GM23338 (cell line): ENCODE measurements at regions not wholly inside any gene's neighbourhood (a gene's known extent, or its start where the extent isn't known, plus 50 kb on each side); places are given as distances from the start of the nearest gene placed in this dataset.

ENCODE experiments used
- ATAC-seq: fragments of 200-7000 bp; cut with Tn5 transposase; 3 replicates; pipeline ENCODE4 v1.9.1; 2020
- DNase-seq: peaks from one replicate; pipeline ENCODE4 v3.0.0-alpha.2; 2015; ENCODE audit warnings: low spot score
- H2AFZ ChIP-seq: fragments of 200-600 bp; sonication (generic); 2 replicates; pipeline ENCODE4 v1.8.0; 2016; ENCODE audit warnings: antibody characterized with exemption, mild to moderate bottlenecking, moderate library complexity
- H3F3A ChIP-seq: fragments of 200-600 bp; sonication (generic); replicated peaks from 2 replicates; pipeline ENCODE4 v1.8.0; 2017; ENCODE audit warnings: antibody characterized with exemption, mixed run types, low read depth
- H3K27ac ChIP-seq: fragments of 200-600 bp; sonication (generic); 2 replicates; pipeline ENCODE4 v1.6.1; 2016; ENCODE audit warnings: low read depth
- H3K27me3 ChIP-seq: fragments of 200-600 bp; sonication (generic); 2 replicates; pipeline ENCODE4 v1.8.0; 2016; ENCODE audit warnings: mild to moderate bottlenecking, mixed run types, moderate library complexity; ENCODE audit not compliant: insufficient read depth
- H3K36me3 ChIP-seq: fragments of 200-600 bp; sonication (generic); 2 replicates; pipeline ENCODE4 v1.8.0; 2016; ENCODE audit warnings: mild to moderate bottlenecking; ENCODE audit not compliant: insufficient read depth
- H3K4me1 ChIP-seq: fragments of 200-600 bp; sonication (generic); 2 replicates; pipeline ENCODE4 v1.8.0; 2016; ENCODE audit warnings: mild to moderate bottlenecking, moderate library complexity; ENCODE audit not compliant: insufficient read depth
- H3K4me2 ChIP-seq: fragments of 200-600 bp; sonication (generic); 2 replicates; pipeline ENCODE4 v1.7.1; 2017; ENCODE audit warnings: mixed run types
- H3K4me3 ChIP-seq: fragments of 200-600 bp; sonication (generic); 2 replicates; pipeline ENCODE4 v1.6.1; 2016; ENCODE audit warnings: mixed run types
- H3K79me2 ChIP-seq: fragments of 200-600 bp; sonication (generic); replicated peaks from 2 replicates; pipeline ENCODE4 v1.8.0; 2017; ENCODE audit warnings: mild to moderate bottlenecking; ENCODE audit not compliant: insufficient read depth
- H3K9me2 ChIP-seq: fragments of 200-600 bp; sonication (generic); 2 replicates; pipeline ENCODE4 v1.8.0; 2017; ENCODE audit not compliant: insufficient read depth
- H4K20me1 ChIP-seq: fragments of 200-600 bp; sonication (generic); replicated peaks from 2 replicates; pipeline ENCODE4 v1.8.0; 2017; ENCODE audit warnings: mild to moderate bottlenecking; ENCODE audit not compliant: insufficient read depth
- H3K27ac Mint-ChIP-seq: 2 replicates; pipeline ENCODE4 v1.8.0; 2020; ENCODE audit warnings: inconsistent platforms, mild to moderate bottlenecking, moderate library complexity, mixed read lengths
- H3K27me3 Mint-ChIP-seq: 3 replicates; pipeline ENCODE4 v1.8.0; 2022; ENCODE audit warnings: low read depth, mild to moderate bottlenecking, moderate library complexity, mixed read lengths, inconsistent platforms; ENCODE audit not compliant: insufficient read depth, poor library complexity
- H3K36me3 Mint-ChIP-seq: 3 replicates; pipeline ENCODE4 v1.8.0; 2021; ENCODE audit warnings: low read depth, mild to moderate bottlenecking, inconsistent platforms, moderate library complexity, mixed read lengths
- H3K4me1 Mint-ChIP-seq: 3 replicates; pipeline ENCODE4 v1.8.0; 2020; ENCODE audit warnings: mild to moderate bottlenecking, inconsistent platforms, mixed read lengths
- H3K4me3 Mint-ChIP-seq: 3 replicates; pipeline ENCODE4 v1.8.0; 2021; ENCODE audit warnings: moderate library complexity, mild to moderate bottlenecking, inconsistent platforms, mixed read lengths
- H3K9me3 Mint-ChIP-seq: 3 replicates; pipeline ENCODE4 v1.8.0; 2020; ENCODE audit warnings: moderate library complexity, mild to moderate bottlenecking, inconsistent platforms, mixed read lengths
- CREB1 ChIP-seq: fragments of 250-450 bp; sonication (Bioruptor Pico); IDR thresholded peaks from 2 replicates; pipeline ENCODE4 v1.5.0; 2020; ENCODE audit warnings: low read depth, mild to moderate bottlenecking, moderate library complexity
- EZH2 ChIP-seq: fragments of 200-600 bp; sonication (generic); IDR thresholded peaks from one replicate; pipeline ENCODE4 v1.8.0; 2017; ENCODE audit warnings: antibody characterized with exemption, mild to moderate bottlenecking, low read depth; ENCODE audit not compliant: unreplicated experiment
- EZH2phosphoT487 ChIP-seq: fragments of 200-600 bp; sonication (generic); IDR thresholded peaks from one replicate; pipeline ENCODE4 v1.8.1; 2018; ENCODE audit warnings: antibody characterized with exemption; ENCODE audit not compliant: unreplicated experiment
- JUNB ChIP-seq: IDR thresholded peaks from one replicate; pipeline ENCODE4 v1.6.1; 2016; ENCODE audit warnings: antibody characterized with exemption; ENCODE audit not compliant: unreplicated experiment
- NANOG ChIP-seq: IDR thresholded peaks from 2 replicates; pipeline ENCODE4 v1.6.1; 2016; ENCODE audit warnings: antibody characterized with exemption, borderline replicate concordance
- POLR2AphosphoS5 ChIP-seq: IDR thresholded peaks from 2 replicates; pipeline ENCODE4 v1.6.1; 2016; ENCODE audit warnings: antibody characterized with exemption, low read depth
- STAT1 ChIP-seq: IDR thresholded peaks from one replicate; pipeline ENCODE4 v1.6.1; 2016; ENCODE audit warnings: antibody characterized with exemption; ENCODE audit not compliant: unreplicated experiment
- ZNF114 ChIP-seq: fragments of 250-450 bp; sonication (Bioruptor Pico); IDR thresholded peaks from 2 replicates; pipeline ENCODE4 v1.5.0; 2020; ENCODE audit warnings: mild to moderate bottlenecking, moderate library complexity
- ZNF331 ChIP-seq: fragments of 250-450 bp; sonication (Bioruptor Pico); IDR thresholded peaks from 2 replicates; pipeline ENCODE4 v1.5.0; 2020; ENCODE audit warnings: low read depth, mild to moderate bottlenecking, moderate library complexity
- TF ChIP-seq, protein P1 (sequence below): IDR thresholded peaks from one replicate; pipeline ENCODE4 v1.6.1; 2018; ENCODE audit warnings: antibody characterized with exemption; ENCODE audit not compliant: unreplicated experiment
- TF ChIP-seq, protein P2 (sequence below): fragments of 250-450 bp; sonication (Bioruptor Pico); IDR thresholded peaks from 2 replicates; pipeline ENCODE4 v1.5.0; 2020; ENCODE audit warnings: mild to moderate bottlenecking, moderate library complexity
- TF ChIP-seq, protein P3 (sequence below), 2 experiments: fragments of 200-600 bp in 1 of 2; sonication (generic) in 1 of 2; conservative IDR thresholded peaks; 2 replicates each; pipeline versions ENCODE4 v1.5.1 to v1.6.1; 2016 to 2017; ENCODE audit warnings: antibody characterized with exemption in 2 of 2, low read depth in 2 of 2, mild to moderate bottlenecking in 2 of 2, moderate library complexity in 1 of 2
- TF ChIP-seq, protein P4 (sequence below): IDR thresholded peaks from 2 replicates; pipeline ENCODE4 v1.6.1; 2016; ENCODE audit warnings: antibody characterized with exemption

DNA sequence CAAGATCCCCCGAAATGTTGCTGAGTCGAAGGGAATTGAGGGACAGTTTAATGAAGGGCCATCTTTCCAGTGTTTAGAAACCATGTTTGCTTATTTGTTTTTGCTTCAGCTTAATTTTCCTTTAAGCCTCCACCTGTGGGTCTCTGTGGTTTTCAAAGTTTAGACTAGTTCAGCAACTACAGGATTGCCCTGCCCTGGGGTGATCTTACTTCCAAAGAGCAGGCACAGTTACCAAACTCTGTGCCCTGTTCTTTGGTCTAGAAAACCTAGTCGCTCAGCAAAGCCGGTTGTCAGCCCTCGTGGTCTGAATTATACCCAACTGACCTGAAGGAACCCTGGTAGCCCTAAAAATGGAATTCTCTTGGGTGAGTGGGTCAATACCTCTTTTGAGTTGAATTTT is 219.2 kb upstream of the GMDS start (continued):
- TF ChIP-seq EZH2phosphoT487 (no peak), ZNF331 (CRISPR knock-in tag) (no peak), POLR2AphosphoS5 (no peak)

DNA sequence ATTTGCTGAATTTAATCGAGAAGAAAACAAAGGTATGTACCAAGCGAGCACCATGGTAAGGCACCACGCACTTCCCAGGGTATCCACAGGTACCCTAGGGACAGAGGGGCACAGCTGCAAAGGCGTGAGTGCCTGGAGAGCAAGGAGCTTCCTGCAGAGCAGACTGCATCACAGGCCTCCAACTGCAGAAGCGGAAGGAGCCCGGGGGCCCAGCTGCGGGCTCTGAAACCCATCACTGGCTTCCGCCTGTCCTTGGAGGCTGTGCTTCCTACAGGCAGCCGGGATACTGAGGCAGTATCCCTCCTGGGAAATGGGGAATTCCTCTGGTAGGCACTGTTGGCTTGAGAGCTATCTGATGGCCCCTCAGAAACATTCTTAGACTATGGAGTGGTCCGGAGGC is 217.4 kb upstream of the GMDS start:
- no peaks in the 10 kb centered on the region for H4K20me1 ChIP-seq
- no peak overlapping the region for H3K4me2 ChIP-seq
- no peaks in the 10 kb centered on the region for H3K36me3 Mint-ChIP-seq
- no peak overlapping the region for H3K27ac ChIP-seq
- peaks cover 15% of the 10 kb centered on the region for H3K4me1 Mint-ChIP-seq
- H3K79me2 ChIP-seq, result no peaks in the 10 kb centered on the region
- H3K4me3 Mint-ChIP-seq, result no peak overlapping the region
- DNase-seq (no peak), ATAC-seq (no peak)
- no peak for TF ChIP-seq NANOG
- TF ChIP-seq, protein P1, sequence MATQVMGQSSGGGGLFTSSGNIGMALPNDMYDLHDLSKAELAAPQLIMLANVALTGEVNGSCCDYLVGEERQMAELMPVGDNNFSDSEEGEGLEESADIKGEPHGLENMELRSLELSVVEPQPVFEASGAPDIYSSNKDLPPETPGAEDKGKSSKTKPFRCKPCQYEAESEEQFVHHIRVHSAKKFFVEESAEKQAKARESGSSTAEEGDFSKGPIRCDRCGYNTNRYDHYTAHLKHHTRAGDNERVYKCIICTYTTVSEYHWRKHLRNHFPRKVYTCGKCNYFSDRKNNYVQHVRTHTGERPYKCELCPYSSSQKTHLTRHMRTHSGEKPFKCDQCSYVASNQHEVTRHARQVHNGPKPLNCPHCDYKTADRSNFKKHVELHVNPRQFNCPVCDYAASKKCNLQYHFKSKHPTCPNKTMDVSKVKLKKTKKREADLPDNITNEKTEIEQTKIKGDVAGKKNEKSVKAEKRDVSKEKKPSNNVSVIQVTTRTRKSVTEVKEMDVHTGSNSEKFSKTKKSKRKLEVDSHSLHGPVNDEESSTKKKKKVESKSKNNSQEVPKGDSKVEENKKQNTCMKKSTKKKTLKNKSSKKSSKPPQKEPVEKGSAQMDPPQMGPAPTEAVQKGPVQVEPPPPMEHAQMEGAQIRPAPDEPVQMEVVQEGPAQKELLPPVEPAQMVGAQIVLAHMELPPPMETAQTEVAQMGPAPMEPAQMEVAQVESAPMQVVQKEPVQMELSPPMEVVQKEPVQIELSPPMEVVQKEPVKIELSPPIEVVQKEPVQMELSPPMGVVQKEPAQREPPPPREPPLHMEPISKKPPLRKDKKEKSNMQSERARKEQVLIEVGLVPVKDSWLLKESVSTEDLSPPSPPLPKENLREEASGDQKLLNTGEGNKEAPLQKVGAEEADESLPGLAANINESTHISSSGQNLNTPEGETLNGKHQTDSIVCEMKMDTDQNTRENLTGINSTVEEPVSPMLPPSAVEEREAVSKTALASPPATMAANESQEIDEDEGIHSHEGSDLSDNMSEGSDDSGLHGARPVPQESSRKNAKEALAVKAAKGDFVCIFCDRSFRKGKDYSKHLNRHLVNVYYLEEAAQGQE, result no peak
- TF ChIP-seq STAT1, result no peak
- TF ChIP-seq EZH2, result no peak
- no peak for TF ChIP-seq JUNB
- TF ChIP-seq EZH2phosphoT487, result no peak
- TF ChIP-seq, protein P2, sequence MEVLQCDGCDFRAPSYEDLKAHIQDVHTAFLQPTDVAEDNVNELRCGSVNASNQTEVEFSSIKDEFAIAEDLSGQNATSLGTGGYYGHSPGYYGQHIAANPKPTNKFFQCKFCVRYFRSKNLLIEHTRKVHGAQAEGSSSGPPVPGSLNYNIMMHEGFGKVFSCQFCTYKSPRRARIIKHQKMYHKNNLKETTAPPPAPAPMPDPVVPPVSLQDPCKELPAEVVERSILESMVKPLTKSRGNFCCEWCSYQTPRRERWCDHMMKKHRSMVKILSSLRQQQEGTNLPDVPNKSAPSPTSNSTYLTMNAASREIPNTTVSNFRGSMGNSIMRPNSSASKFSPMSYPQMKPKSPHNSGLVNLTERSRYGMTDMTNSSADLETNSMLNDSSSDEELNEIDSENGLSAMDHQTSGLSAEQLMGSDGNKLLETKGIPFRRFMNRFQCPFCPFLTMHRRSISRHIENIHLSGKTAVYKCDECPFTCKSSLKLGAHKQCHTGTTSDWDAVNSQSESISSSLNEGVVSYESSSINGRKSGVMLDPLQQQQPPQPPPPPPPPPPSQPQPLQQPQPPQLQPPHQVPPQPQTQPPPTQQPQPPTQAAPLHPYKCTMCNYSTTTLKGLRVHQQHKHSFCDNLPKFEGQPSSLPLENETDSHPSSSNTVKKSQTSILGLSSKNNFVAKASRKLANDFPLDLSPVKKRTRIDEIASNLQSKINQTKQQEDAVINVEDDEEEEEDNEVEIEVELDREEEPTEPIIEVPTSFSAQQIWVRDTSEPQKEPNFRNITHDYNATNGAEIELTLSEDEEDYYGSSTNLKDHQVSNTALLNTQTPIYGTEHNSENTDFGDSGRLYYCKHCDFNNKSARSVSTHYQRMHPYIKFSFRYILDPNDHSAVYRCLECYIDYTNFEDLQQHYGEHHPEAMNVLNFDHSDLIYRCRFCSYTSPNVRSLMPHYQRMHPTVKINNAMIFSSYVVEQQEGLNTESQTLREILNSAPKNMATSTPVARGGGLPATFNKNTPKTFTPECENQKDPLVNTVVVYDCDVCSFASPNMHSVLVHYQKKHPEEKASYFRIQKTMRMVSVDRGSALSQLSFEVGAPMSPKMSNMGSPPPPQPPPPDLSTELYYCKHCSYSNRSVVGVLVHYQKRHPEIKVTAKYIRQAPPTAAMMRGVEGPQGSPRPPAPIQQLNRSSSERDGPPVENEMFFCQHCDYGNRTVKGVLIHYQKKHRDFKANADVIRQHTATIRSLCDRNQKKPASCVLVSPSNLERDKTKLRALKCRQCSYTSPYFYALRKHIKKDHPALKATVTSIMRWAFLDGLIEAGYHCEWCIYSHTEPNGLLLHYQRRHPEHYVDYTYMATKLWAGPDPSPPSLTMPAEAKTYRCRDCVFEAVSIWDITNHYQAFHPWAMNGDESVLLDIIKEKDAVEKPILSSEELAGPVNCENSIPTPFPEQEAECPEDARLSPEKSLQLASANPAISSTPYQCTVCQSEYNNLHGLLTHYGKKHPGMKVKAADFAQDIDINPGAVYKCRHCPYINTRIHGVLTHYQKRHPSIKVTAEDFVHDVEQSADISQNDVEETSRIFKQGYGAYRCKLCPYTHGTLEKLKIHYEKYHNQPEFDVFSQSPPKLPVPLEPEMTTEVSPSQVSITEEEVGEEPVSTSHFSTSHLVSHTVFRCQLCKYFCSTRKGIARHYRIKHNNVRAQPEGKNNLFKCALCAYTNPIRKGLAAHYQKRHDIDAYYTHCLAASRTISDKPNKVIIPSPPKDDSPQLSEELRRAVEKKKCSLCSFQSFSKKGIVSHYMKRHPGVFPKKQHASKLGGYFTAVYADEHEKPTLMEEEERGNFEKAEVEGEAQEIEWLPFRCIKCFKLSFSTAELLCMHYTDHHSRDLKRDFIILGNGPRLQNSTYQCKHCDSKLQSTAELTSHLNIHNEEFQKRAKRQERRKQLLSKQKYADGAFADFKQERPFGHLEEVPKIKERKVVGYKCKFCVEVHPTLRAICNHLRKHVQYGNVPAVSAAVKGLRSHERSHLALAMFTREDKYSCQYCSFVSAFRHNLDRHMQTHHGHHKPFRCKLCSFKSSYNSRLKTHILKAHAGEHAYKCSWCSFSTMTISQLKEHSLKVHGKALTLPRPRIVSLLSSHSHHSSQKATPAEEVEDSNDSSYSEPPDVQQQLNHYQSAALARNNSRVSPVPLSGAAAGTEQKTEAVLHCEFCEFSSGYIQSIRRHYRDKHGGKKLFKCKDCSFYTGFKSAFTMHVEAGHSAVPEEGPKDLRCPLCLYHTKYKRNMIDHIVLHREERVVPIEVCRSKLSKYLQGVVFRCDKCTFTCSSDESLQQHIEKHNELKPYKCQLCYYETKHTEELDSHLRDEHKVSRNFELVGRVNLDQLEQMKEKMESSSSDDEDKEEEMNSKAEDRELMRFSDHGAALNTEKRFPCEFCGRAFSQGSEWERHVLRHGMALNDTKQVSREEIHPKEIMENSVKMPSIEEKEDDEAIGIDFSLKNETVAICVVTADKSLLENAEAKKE (CRISPR knock-in tag), result no peak
- TF ChIP-seq ZNF114, result no peak
- TF ChIP-seq CREB1 (CRISPR knock-in tag), result no peak
- TF ChIP-seq POLR2AphosphoS5, result no peak
- TF ChIP-seq ZNF331 (CRISPR knock-in tag), result no peak
- TF ChIP-seq, protein P3, sequence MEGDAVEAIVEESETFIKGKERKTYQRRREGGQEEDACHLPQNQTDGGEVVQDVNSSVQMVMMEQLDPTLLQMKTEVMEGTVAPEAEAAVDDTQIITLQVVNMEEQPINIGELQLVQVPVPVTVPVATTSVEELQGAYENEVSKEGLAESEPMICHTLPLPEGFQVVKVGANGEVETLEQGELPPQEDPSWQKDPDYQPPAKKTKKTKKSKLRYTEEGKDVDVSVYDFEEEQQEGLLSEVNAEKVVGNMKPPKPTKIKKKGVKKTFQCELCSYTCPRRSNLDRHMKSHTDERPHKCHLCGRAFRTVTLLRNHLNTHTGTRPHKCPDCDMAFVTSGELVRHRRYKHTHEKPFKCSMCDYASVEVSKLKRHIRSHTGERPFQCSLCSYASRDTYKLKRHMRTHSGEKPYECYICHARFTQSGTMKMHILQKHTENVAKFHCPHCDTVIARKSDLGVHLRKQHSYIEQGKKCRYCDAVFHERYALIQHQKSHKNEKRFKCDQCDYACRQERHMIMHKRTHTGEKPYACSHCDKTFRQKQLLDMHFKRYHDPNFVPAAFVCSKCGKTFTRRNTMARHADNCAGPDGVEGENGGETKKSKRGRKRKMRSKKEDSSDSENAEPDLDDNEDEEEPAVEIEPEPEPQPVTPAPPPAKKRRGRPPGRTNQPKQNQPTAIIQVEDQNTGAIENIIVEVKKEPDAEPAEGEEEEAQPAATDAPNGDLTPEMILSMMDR (conservative IDR thresholded peaks at IDR 0.05; ENCODE audit: low read depth in 2 of 2), result no peak
- TF ChIP-seq, protein P4, sequence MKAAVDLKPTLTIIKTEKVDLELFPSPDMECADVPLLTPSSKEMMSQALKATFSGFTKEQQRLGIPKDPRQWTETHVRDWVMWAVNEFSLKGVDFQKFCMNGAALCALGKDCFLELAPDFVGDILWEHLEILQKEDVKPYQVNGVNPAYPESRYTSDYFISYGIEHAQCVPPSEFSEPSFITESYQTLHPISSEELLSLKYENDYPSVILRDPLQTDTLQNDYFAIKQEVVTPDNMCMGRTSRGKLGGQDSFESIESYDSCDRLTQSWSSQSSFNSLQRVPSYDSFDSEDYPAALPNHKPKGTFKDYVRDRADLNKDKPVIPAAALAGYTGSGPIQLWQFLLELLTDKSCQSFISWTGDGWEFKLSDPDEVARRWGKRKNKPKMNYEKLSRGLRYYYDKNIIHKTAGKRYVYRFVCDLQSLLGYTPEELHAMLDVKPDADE, result no peak
- peaks cover 14% of the 10 kb centered on the region; the same call in 1 of the 2 replicates for H3K4me1 ChIP-seq
- H3K36me3 ChIP-seq, result no peaks in the 10 kb centered on the region
- no peaks in the 10 kb centered on the region for H3F3A ChIP-seq
- no peak overlapping the region for H2AFZ ChIP-seq
- H3K9me3 Mint-ChIP-seq, result no peaks in the 10 kb centered on the region
- H3K4me3 ChIP-seq, result no peak overlapping the region
- H3K27ac Mint-ChIP-seq, result no peak overlapping the region
- H3K27me3 ChIP-seq, result 0 out of 2 replicates have a peak, but pooled peaks cover 5% of the 10 kb centered on the region
- H3K9me2 ChIP-seq, result no peaks in the 10 kb centered on the region
- H3K27me3 Mint-ChIP-seq, result peaks cover 3% of the 10 kb centered on the region
